ENCODE measurements at regions not wholly inside any gene's neighbourhood (a gene's known extent, or its start where the extent isn't known, plus 50 kb on each side); places are given as distances from the start of the nearest gene placed in this dataset.

GRCh38 chr5:120152472-120152871 lies 311.6 kb upstream of the PRR16 start:
- no peaks in the 10 kb centered on the region for H3K9me3 ChIP-seq (replicated peaks; ENCODE audit: control insufficient read depth, low read depth, low read length)
- no peak overlapping the region for H3K27ac ChIP-seq (ENCODE audit: low read length)
- no peaks in the 10 kb centered on the region for H3K4me1 ChIP-seq (ENCODE audit: control insufficient read depth, insufficient read depth, low read length)
- no peaks in the 10 kb centered on the region for H3K36me3 ChIP-seq (ENCODE audit: control insufficient read depth, insufficient read depth, low read length)
- H3K4me3 ChIP-seq (ENCODE audit: low read length), result no peak overlapping the region
- DNase-seq, result no peak
- no CpG with 5 or more reads among the region's 2 CpGs for WGBS (ENCODE audit: insufficient coverage)
- H3K27me3 ChIP-seq (ENCODE audit: control insufficient read depth, insufficient read depth, low read length), result no peaks in the 10 kb centered on the region

GRCh38 chr5:120152931-120153330 lies 311.2 kb upstream of the PRR16 start:
- Histone ChIP-seq H3K27ac (ENCODE audit: low read length) (no peak overlapping the region), H3K9me3 (replicated peaks; ENCODE audit: control insufficient read depth, low read depth, low read length) (no peaks in the 10 kb centered on the region), H3K36me3 (ENCODE audit: control insufficient read depth, insufficient read depth, low read length) (no peaks in the 10 kb centered on the region), H3K27me3 (ENCODE audit: control insufficient read depth, insufficient read depth, low read length) (no peaks in the 10 kb centered on the region), H3K4me1 (ENCODE audit: control insufficient read depth, insufficient read depth, low read length) (no peaks in the 10 kb centered on the region), H3K4me3 (ENCODE audit: low read length) (no peak overlapping the region)
- no peak for DNase-seq
- WGBS (ENCODE audit: insufficient coverage), result 67% methylated on average over 1 of the region's 4 CpGs

- H3K27me3 ChIP-seq (ENCODE audit: control insufficient read depth, insufficient read depth, low read length), result no peaks in the 10 kb centered on the region
- H3K36me3 ChIP-seq (ENCODE audit: control insufficient read depth, insufficient read depth, low read length), result no peaks in the 10 kb centered on the region
- H3K9me3 ChIP-seq (replicated peaks; ENCODE audit: control insufficient read depth, low read depth, low read length), result no peaks in the 10 kb centered on the region
- no peaks in the 10 kb centered on the region for H3K4me1 ChIP-seq (ENCODE audit: control insufficient read depth, insufficient read depth, low read length)
- WGBS (ENCODE audit: insufficient coverage), result no CpG with 5 or more reads among the region's 2 CpGs
- no peak for DNase-seq
- H3K27ac ChIP-seq (ENCODE audit: low read length), result no peak overlapping the region
- no peak overlapping the region for H3K4me3 ChIP-seq (ENCODE audit: low read length)
Measured at GRCh38 chr5:120153551-120153950, 310.5 kb upstream of the PRR16 start.

- H3K9me3 ChIP-seq (replicated peaks; ENCODE audit: control insufficient read depth, low read depth, low read length), result no peaks in the 10 kb centered on the region
- DNase-seq, result no peak
- H3K27me3 ChIP-seq (ENCODE audit: control insufficient read depth, insufficient read depth, low read length), result no peaks in the 10 kb centered on the region
- H3K36me3 ChIP-seq (ENCODE audit: control insufficient read depth, insufficient read depth, low read length), result no peaks in the 10 kb centered on the region
- H3K4me1 ChIP-seq (ENCODE audit: control insufficient read depth, insufficient read depth, low read length), result no peaks in the 10 kb centered on the region
- no CpG with 5 or more reads among the region's 1 CpG for WGBS (ENCODE audit: insufficient coverage)
- no peak overlapping the region for H3K27ac ChIP-seq (ENCODE audit: low read length)
- H3K4me3 ChIP-seq (ENCODE audit: low read length), result no peak overlapping the region
Measured at GRCh38 chr5:120155873-120156272, 308.2 kb upstream of the PRR16 start.

GRCh38 chr5:120158211-120158610 lies 305.9 kb upstream of the PRR16 start:
- Histone ChIP-seq H3K4me1 (ENCODE audit: control insufficient read depth, insufficient read depth, low read length) (no peaks in the 10 kb centered on the region), H3K9me3 (replicated peaks; ENCODE audit: control insufficient read depth, low read depth, low read length) (no peaks in the 10 kb centered on the region), H3K4me3 (ENCODE audit: low read length) (no peak overlapping the region), H3K27me3 (ENCODE audit: control insufficient read depth, insufficient read depth, low read length) (no peaks in the 10 kb centered on the region), H3K36me3 (ENCODE audit: control insufficient read depth, insufficient read depth, low read length) (no peaks in the 10 kb centered on the region), H3K27ac (ENCODE audit: low read length) (no peak overlapping the region)
- WGBS (ENCODE audit: insufficient coverage), result no CpG with 5 or more reads among the region's 1 CpG
- DNase-seq, result no peak

GRCh38 chr5:120159155-120159554 lies 304.9 kb upstream of the PRR16 start:
- no peaks in the 10 kb centered on the region for H3K27me3 ChIP-seq (ENCODE audit: control insufficient read depth, insufficient read depth, low read length)
- no peaks in the 10 kb centered on the region for H3K36me3 ChIP-seq (ENCODE audit: control insufficient read depth, insufficient read depth, low read length)
- no CpG with 5 or more reads among the region's 3 CpGs for WGBS (ENCODE audit: insufficient coverage)
- no peak overlapping the region for H3K4me3 ChIP-seq (ENCODE audit: low read length)
- H3K9me3 ChIP-seq (replicated peaks; ENCODE audit: control insufficient read depth, low read depth, low read length), result no peaks in the 10 kb centered on the region
- DNase-seq, result no peak
- H3K4me1 ChIP-seq (ENCODE audit: control insufficient read depth, insufficient read depth, low read length), result no peaks in the 10 kb centered on the region
- no peak overlapping the region for H3K27ac ChIP-seq (ENCODE audit: low read length)

- no peaks in the 10 kb centered on the region for H3K27me3 ChIP-seq (ENCODE audit: control insufficient read depth, insufficient read depth, low read length)
- no peak overlapping the region for H3K4me3 ChIP-seq (ENCODE audit: low read length)
- WGBS (ENCODE audit: insufficient coverage), result 50% methylated on average over 1 of the region's 4 CpGs
- H3K27ac ChIP-seq (ENCODE audit: low read length), result no peak overlapping the region
- H3K4me1 ChIP-seq (ENCODE audit: control insufficient read depth, insufficient read depth, low read length), result no peaks in the 10 kb centered on the region
- DNase-seq, result no peak
- H3K9me3 ChIP-seq (replicated peaks; ENCODE audit: control insufficient read depth, low read depth, low read length), result no peaks in the 10 kb centered on the region
- H3K36me3 ChIP-seq (ENCODE audit: control insufficient read depth, insufficient read depth, low read length), result no peaks in the 10 kb centered on the region
Measured at GRCh38 chr5:120160124-120160895, 303.8 kb upstream of the PRR16 start.

- H3K27me3 ChIP-seq (ENCODE audit: control insufficient read depth, insufficient read depth, low read length), result no peaks in the 10 kb centered on the region
- no peak for DNase-seq
- no peak overlapping the region for H3K4me3 ChIP-seq (ENCODE audit: low read length)
- H3K27ac ChIP-seq (ENCODE audit: low read length), result no peak overlapping the region
- no peaks in the 10 kb centered on the region for H3K36me3 ChIP-seq (ENCODE audit: control insufficient read depth, insufficient read depth, low read length)
- H3K9me3 ChIP-seq (replicated peaks; ENCODE audit: control insufficient read depth, low read depth, low read length), result no peaks in the 10 kb centered on the region
- no peaks in the 10 kb centered on the region for H3K4me1 ChIP-seq (ENCODE audit: control insufficient read depth, insufficient read depth, low read length)
Measured at GRCh38 chr5:120162321-120162720, 301.8 kb upstream of the PRR16 start.

- Histone ChIP-seq H3K36me3 (ENCODE audit: control insufficient read depth, insufficient read depth, low read length) (no peaks in the 10 kb centered on the region), H3K4me3 (ENCODE audit: low read length) (no peak overlapping the region), H3K9me3 (replicated peaks; ENCODE audit: control insufficient read depth, low read depth, low read length) (no peaks in the 10 kb centered on the region), H3K27me3 (ENCODE audit: control insufficient read depth, insufficient read depth, low read length) (no peaks in the 10 kb centered on the region), H3K27ac (ENCODE audit: low read length) (no peak overlapping the region), H3K4me1 (ENCODE audit: control insufficient read depth, insufficient read depth, low read length) (no peaks in the 10 kb centered on the region)
- WGBS (ENCODE audit: insufficient coverage), result no CpG with 5 or more reads among the region's 3 CpGs
- DNase-seq, result no peak
Measured at GRCh38 chr5:120164037-120164436, 300.1 kb upstream of the PRR16 start.

- H3K4me1 ChIP-seq (ENCODE audit: control insufficient read depth, insufficient read depth, low read length), result no peaks in the 10 kb centered on the region
- H3K9me3 ChIP-seq (replicated peaks; ENCODE audit: control insufficient read depth, low read depth, low read length), result no peaks in the 10 kb centered on the region
- no peak overlapping the region for H3K4me3 ChIP-seq (ENCODE audit: low read length)
- no CpG with 5 or more reads among the region's 1 CpG for WGBS (ENCODE audit: insufficient coverage)
- H3K36me3 ChIP-seq (ENCODE audit: control insufficient read depth, insufficient read depth, low read length), result no peaks in the 10 kb centered on the region
- H3K27me3 ChIP-seq (ENCODE audit: control insufficient read depth, insufficient read depth, low read length), result no peaks in the 10 kb centered on the region
- DNase-seq, result no peak
- H3K27ac ChIP-seq (ENCODE audit: low read length), result no peak overlapping the region
Measured at GRCh38 chr5:120164986-120165385, 299.1 kb upstream of the PRR16 start.

GRCh38 chr5:120173125-120173524 lies 291.0 kb upstream of the PRR16 start:
- no peaks in the 10 kb centered on the region for H3K36me3 ChIP-seq (ENCODE audit: control insufficient read depth, insufficient read depth, low read length)
- H3K27ac ChIP-seq (ENCODE audit: low read length), result no peak overlapping the region
- no peaks in the 10 kb centered on the region for H3K9me3 ChIP-seq (replicated peaks; ENCODE audit: control insufficient read depth, low read depth, low read length)
- DNase-seq, result no peak
- no CpG with 5 or more reads among the region's 3 CpGs for WGBS (ENCODE audit: insufficient coverage)
- no peaks in the 10 kb centered on the region for H3K4me1 ChIP-seq (ENCODE audit: control insufficient read depth, insufficient read depth, low read length)
- H3K4me3 ChIP-seq (ENCODE audit: low read length), result no peak overlapping the region
- no peaks in the 10 kb centered on the region for H3K27me3 ChIP-seq (ENCODE audit: control insufficient read depth, insufficient read depth, low read length)

All from muscle of leg (tissue), 3 donors.